Dermis microvascular lymphatic vessel endothelial cell (primary cell): ENCODE measurements at regions not wholly inside any gene's neighbourhood (a gene's known extent, or its start where the extent isn't known, plus 50 kb on each side); places are given as distances from the start of the nearest gene placed in this dataset.
"Not testable (repeated sequence)": the region's sequence is repeated elsewhere in the genome, so short reads cannot be mapped to it uniquely, and the experiment has no call there.

ENCODE experiments used
- DNase-seq, 2 donors: peaks; one replicate each; pipeline versions ENCODE4 v3.0.0 to v3.0.0-alpha.2; 2010; ENCODE audit warnings: low read depth in 2 of 2

DNA sequence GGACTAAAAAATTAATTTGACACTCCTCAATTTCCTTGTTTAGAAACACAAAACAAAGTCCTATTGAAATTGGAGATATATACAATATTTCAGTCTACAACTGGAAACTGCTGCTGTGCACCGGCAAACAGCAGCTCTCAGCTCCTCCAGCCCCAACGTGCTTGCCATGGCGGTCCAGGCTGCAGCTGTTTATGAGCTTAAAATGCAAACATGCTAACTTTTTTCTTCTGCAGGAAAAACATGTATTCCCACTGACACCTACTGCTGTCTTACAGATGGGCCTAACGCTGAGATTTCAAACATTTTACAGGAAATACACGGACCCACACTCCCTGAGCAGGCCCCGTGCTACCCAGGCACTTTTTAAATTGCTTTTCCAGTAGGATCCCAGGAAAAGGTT is 195.5 kb downstream of the BCL11A start:
- no peak for DNase-seq

- DNase-seq: no peak
Observed at GRCh38 chr2:60356346-60356745, 197.1 kb downstream of the BCL11A start.

GRCh38 chr2:60355849-60356261 is 197.6 kb downstream of the BCL11A start:
- DNase-seq: no peak

GRCh38 chr2:60354713-60355112 is 198.7 kb downstream of the BCL11A start:
- no peak for DNase-seq

- DNase-seq: no peak
Observed at GRCh38 chr2:60353863-60354262, 199.6 kb downstream of the BCL11A start.

DNA sequence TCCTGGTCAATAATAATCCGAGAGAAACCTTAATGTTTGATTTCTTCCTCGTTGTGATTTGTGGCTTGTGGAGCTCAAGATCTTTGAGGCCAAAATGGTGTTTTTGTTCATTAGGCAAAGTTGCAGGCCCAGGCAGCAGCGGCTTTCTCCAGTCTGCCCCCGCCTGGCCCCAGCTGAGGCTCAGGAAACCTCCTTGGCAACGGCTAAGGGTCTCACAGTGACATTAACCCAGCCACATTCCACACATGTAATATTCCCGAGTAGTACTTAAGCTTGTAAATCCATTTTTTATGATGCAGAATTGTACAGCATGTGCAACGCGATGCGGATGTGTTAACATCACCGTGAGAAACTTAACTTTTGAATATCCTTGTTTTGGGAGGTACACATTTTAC is 200.1 kb downstream of the BCL11A start:
- DNase-seq: no peak

- DNase-seq: no peak
Observed at GRCh38 chr2:60352491-60353405, 200.7 kb downstream of the BCL11A start.

GRCh38 chr2:60351802-60352201 is 201.7 kb downstream of the BCL11A start:
- no peak for DNase-seq

- DNase-seq: no peak
Observed at GRCh38 chr2:60351321-60351720, 202.1 kb downstream of the BCL11A start.

- no peak for DNase-seq
Observed at GRCh38 chr2:60350791-60351190, 202.7 kb downstream of the BCL11A start.

DNA sequence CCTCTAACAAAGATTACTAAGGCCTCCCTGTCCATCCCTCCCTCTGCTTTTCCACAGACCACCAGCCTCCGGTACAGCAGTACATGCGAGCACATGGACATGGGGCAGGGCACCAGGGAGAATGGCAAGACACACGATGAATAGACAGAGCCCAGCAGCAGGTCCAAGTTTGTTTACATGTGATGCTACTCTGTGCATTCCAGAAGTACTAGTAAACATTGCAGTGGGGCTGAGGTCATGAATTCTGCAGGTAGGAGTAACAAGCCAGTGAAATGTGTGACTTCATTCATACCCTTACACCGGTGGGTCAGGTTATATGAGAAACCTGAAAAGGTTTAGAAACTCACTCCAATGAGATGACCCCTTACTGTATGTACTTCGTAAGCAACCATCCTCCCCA is 205.7 kb downstream of the BCL11A start:
- no peak for DNase-seq

- not testable (repeated sequence) for DNase-seq
Observed at GRCh38 chr2:60342491-60342890, 211.0 kb downstream of the BCL11A start.

- DNase-seq: no peak
Observed at GRCh38 chr2:60341151-60341550, 212.3 kb downstream of the BCL11A start.

GRCh38 chr2:60339286-60339685 is 214.2 kb downstream of the BCL11A start:
- no peak for DNase-seq

- no peak for DNase-seq
Observed at GRCh38 chr2:60337142-60337497, 216.3 kb downstream of the BCL11A start.

- DNase-seq: no peak
Observed at GRCh38 chr2:60336442-60337141, 216.9 kb downstream of the BCL11A start.

DNA sequence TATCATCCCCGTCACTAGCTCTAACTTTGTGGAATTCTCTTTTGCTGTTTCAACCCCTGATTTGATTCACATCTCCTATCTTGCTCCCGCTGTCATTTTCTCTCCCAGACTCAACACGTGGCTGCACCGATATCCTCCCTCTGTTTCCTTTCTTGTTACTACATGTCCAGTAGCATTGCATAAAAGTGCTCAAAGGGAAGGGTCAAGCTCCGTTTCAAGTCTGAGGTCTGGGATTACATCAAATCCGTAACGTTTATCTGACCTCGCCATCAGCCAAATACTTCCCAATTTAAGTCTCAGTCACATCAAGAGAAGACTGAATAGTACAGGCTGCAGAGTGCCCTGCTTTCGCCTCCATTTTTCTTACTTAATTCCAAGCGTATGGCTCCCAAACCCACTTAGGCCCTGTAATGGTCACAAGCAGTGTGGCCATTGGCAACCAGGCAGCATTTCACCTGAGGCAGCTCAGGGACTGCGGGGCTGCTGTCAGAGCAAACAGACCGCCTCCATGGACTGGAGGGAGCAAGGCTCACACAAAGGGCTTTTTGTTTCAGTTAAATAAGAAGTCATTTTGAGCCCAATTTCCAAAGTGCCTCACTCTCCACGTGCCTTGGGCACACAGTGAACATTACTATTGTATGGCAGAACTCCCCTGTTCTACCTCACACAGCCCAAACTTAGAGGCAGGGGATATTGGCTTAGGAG is 217.8 kb downstream of the BCL11A start:
- DNase-seq: no peak

DNA sequence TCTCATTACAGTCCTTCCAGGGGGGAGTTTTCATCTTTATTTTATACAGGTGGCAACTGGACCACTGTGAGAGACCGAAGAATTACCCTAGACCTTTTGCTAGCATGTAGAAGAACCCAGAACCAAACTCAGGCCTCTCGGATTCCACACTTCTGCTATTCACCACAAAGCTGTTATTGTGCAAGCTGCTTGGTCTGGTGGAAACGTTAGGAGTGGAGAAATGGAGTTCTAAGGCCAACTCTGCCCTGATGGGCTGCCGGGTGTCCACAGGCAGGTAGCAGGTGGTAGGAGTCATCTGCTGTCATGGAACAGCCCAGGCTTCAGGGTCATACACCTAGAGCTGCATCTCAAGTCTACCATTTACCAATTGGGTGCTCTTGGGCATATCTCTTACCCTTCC is 218.8 kb downstream of the BCL11A start:
- no peak for DNase-seq

GRCh38 chr2:60333264-60333663 is 220.2 kb downstream of the BCL11A start:
- no peak for DNase-seq

GRCh38 chr2:60331115-60331809 is 222.2 kb downstream of the BCL11A start:
- DNase-seq: no peak

GRCh38 chr2:60329225-60329624 is 224.2 kb downstream of the BCL11A start:
- no peak for DNase-seq

DNA sequence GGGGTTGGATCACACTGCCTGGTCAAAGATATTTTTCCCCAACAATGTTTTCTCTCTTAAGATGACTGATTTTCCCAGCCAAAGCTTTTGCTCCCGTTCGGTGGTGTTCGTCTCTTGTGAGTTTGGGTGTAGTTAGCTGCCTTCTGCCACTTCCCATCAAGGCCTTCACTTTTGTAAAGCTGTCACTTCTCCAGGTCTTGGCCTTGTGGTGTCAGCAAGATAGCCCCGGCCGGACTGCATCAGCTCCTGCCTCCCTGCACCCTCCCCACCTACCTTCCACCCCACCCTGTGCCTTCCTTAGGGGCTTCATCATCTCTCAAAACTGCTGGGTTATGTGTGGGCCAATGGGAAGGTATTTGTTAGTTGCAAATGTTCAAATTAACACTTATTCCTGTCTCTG is 228.9 kb downstream of the BCL11A start:
- no peak for DNase-seq
